NCI-H524 treated with DMSO at 0.1 percent for 48 hours (cell line): ENCODE measurements at regions not wholly inside any gene's neighbourhood (a gene's known extent, or its start where the extent isn't known, plus 50 kb on each side); places are given as distances from the start of the nearest gene placed in this dataset.
"Not testable (repeated sequence)": the region's sequence is repeated elsewhere in the genome, so short reads cannot be mapped to it uniquely, and the experiment has no call there.

ENCODE experiments used
- DNase-seq: peaks from one replicate; lab custom pipeline; 2025; lab: John Stamatoyannopoulos, UW

DNA sequence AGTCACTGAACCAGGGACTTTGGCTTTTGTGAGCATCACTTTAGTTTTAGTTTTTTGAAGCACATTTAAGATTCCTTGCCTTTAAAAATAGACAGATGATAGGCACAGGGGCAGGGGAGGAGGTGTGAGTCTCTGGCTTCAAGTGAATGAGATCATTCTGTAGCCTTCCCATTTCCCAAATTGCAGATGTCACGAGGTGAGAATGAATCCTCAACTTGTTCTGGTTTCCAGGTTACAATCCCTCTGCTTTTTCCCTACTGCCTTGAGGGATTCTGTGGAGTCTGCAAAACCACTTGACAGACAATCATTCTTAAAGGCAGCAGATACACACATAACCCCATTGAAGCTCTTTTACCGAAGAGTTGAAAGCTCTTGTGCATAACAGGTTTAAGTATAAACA is 332.4 kb downstream of the DMAC1 start:
- peak; percentile 58 for DNase-seq

DNA sequence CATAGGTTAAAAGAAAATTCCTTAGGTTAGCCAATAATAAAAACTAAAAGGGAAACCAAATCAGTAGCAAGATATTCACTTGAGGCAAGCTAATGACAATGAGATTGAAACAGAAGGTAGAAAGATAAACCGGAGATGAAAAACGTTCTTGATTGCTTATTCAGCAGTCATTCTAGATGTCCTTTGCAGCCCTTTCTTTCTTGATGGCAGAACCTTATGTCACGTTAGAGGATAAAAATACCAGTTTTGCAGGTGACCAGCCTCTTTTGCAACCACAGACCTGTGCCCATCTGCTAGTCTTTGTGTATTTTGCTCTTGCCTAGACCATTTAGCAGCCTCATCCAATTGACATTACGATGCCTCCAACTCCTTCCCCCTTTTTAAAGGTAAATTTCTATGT is 337.8 kb downstream of the DMAC1 start:
- no peak for DNase-seq

DNA sequence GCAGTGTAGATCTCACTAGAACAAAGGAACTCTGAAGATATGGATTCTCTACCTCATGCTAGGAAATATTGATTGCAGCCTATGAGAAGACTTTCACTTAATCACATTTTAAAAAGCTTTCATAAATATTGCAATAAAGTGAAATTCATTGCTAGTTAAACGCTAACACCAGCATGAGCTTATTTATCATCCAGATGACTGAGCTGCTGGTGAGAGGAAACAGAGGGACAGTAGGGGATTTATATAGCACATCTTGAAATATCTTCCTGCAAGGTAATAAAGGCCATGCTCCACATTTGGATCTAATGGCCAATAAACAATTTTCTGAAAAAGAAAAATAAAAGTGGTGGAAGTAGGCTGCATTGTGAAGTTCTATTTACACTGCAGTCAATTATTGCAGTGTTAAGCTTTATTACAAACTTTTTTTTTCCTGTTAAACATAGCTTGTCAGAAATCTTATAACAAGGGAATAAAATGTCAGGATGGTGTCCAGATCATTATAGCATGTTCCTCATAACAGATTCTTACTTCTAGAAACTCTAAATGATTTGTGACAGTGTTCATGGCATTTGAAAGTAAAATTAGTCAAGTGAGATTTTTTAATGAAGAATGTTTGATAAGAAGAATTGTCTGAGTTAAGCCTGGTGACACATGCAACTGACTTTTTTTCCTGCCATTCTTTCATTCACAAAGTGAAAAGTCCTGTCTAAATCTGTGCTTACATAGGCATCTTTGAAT is 342.6 kb downstream of the DMAC1 start:
- DNase-seq = no peak

DNA sequence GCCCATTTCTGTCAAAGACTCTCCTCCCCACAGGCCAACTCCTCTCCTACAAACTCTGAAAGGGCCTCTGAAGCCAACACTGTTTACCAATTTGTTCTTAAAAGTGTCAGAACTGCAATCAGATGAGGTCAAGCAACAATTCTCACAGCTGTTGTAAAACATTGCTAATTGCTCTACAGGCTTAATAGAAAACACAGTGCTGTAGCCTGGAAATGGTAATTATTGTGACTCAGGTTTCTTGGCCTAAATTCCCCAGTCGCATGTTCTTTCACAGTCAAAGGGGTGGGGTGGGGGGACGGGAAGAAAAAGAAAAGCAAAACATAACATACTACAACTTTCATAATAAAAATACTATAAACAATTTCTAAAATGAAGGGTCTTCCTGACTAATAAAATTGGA is 343.2 kb downstream of the DMAC1 start:
- DNase-seq = no peak

DNA sequence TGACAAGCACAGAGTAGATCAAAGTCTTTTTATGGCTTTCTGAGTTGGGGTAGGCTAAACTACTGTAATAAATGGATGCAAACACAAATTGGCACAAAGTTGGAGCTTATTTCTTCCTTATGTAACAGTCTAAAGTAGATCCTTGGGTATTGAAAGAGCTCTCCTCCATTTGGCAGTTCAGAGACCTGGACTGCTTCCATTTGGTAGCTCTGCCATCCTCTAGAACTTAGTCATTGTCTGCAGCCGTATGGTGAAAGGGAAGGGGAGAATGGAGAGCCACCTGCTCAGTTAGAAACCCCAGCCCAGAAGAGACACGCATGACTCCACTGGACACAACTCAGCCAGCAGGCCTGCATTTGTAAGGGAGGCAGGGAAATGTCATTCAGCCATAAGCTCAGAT is 345.0 kb downstream of the DMAC1 start:
- DNase-seq = no peak

DNA sequence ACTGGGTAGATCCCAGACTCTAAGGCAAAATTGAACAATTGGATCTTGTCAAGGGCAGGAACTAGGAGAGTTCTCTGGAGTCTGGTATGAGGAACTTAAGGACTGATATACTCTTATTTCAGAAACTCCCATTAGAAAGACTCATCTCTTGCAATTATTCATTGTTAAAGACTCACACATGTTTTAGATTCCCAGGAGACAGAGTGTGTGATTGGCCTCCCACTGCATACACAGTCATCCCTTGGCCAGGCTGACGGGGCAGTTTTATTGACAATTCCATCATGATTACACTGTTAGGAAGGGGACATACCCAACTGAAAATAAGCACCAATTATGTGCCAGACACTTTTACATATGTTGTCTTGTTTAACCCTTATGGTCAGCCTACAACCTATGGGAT is 347.2 kb downstream of the DMAC1 start:
- no peak for DNase-seq

DNA sequence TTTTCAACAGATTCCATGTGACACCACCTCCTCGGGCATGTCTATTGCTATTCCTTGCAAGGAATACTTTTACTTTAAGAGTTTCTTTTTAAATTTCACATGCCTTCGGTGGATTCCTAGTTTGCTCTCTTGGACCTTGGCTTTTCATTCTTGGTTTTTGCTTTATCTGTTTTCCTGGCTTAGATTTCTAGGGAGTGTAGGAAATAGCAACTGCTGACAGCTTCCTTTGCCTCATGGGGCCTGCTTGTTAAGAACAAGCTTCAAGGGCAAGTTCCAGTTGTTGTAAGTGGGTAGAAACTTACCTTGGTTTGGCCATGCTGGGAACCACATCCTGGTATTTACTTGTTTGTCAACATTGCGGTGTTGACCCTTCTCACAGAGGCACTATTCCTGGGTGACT is 348.5 kb downstream of the DMAC1 start:
- no peak for DNase-seq

DNA sequence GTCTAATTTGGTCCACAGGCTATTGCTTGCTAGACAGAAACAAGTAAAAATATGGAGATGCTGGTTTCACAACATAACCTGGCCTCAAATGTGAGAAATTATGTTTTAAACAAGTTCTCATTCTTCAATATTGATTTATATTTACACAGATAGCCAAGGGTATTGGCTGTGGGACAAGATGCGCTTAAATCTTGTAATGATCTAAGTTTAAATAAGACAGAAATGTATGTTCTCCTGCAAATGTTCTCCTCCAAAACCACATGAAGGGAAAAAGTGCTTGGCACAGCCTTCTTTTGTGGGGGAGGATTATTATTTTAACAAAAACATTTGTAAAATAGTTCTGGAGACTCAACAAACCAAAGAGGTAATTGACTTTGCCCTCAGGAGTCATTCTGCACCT is 356.0 kb downstream of the DMAC1 start:
- DNase-seq = no peak

DNA sequence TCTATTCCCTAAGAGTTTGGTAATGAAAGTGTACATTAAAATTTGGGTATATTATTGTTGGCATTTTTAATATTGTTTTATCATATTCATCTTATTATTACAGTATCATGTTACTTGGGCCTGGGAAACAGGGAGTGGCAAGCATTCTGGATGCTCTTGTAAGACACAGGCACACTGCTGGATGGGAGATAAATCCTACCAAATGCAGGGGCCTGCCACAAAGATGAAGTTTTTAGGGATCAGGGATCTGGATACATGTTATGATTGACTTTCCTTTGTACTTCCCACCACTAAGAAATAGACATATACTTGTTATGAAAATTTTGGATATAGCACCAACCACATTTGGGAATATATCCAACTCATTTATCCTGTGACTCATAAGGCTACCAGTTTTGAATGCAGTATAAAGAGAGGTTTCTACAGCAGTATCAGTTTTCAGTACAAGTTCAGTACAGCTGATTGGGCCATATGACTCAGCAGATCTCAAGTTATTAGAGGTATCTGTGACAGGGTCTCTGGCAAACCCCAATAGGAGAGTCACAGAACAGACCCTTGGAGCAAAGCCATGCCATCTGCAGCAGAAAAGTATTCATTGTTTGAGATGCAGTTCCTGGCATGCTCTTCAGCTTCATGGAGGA is 360.1 kb downstream of the DMAC1 start:
- no peak for DNase-seq

DNA sequence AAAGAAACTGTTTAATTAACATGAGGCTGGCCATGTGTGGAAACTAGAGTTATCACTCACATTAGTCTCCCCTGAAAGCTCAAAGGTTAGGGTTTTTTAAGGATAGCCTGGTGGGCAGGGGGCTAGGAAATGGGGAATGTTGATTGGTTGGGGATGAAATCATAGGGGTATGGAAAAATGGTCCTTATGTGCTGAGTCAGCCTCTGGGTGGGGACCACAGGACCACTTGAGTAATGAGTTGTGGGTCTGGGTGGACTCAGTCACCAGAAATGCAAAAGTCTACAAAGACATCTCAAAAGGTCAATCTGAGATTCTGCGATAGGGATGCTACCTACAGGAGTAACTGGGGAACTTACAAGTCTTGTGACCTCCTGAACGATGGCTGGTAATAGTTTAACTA is 362.8 kb downstream of the DMAC1 start:
- no peak for DNase-seq

DNA sequence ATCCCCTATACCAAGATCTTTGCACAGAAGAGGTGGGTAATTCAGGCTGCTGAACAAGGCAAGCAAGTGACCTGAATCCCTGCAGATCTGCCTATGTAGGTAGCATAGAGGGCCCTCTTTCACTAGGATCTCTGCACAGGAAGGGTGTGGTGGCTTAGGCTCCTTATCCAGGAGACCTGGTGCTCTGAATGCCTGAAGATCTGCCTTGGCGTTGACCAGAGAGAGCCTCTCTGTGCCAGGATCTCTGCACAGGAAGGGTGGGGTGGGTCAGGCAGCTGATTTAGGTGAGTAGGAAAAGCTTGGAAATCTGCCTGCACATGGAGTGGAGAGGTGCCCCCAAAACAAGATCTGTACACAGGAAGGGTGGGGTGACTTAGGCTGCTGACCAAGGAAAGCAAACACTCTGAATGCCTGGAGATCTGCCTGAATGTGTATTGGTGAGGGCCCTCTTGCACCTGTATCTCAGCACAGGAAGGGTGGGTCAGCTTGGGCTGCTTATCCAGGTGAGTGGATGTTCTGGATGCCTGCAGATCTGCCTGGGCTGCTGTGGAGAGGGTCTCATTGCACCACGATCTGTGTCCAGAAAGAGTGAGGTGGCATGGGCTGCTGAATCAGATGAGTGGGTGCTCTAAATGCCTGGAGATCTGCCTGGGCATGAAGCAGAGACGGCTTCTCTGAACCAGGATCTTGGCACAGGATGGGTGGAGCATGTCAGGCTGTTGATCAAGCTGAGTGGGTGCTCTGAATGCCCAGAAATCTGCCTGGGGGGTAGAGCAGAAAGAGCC is 365.9 kb downstream of the DMAC1 start:
- no peak for DNase-seq

DNA sequence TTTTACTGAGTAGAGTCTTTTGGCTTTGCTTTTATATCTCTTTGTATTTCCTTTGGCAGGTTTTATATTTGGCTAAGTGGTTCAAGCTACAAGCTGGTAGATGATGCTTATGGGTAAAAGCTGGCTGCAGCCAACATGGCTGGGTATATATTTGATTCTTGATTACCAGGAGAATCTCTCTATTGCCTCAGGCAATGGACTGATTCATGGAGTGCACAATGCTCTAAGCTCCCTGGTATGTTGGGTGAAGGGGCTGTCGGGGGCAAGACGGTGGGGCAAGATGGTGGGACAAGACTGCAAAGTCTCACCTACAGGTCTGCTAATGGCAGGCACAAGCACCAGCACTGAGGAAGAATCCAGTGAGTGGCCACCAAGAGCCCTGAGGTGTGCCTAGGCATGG is 366.6 kb downstream of the DMAC1 start:
- no peak for DNase-seq

DNA sequence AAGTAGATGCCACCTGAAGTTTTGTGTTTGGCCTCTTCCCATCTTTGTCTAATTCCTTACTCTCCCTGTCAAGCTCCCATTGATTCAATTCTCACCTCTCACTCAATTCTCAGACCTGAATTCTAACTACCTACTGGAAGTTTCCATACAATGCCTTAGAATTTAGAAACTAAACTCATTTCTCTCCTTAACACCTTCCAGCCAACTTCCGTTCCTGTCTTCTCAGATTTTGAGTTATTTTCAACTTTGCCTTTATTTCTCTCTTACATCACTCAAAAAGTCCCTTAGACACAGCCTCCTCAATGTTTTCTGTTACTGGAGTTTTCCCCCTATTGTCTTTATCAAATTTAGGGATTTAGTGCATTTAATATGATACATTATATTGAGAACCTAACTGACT is 382.2 kb downstream of the DMAC1 start:
- not testable (repeated sequence) for DNase-seq

DNA sequence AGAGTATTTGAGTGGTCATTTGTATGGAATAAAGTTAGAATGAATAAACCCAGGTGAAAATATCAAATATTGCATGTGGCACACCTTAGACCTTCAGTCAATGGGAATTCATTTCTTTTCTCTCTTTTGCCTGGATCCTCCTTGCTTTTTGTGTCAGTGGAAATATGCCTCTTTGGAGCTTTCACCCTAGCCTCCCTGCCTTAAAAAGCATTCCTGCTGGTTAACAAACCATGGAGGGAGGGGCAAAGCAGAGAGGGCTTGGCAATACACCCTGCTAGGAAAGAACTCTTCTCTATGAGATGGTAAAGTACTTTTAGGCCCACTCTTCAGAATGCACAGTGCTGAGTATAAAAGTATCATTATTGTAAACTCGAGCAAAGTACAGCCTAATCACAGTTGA is 383.7 kb downstream of the DMAC1 start:
- DNase-seq = no peak

DNA sequence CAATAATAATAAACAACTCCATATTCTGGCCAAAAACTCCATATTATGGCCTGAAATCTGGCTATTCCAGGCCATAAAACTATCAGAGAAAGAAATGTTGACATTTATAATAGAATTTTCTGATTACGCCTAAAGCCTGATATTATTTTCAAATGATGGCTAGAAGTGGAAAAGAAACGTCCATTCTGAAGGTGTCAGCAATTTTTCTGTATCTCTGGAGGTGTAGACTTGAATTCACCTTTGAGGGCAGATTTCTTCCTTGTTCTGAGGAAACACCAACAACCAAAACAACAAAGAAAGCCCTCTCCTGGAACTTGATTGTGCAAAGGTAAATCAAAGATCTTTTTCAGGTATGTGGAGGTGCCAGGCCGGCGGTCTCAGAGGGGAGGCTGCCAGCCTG is 390.7 kb downstream of the DMAC1 start:
- DNase-seq = no peak

DNA sequence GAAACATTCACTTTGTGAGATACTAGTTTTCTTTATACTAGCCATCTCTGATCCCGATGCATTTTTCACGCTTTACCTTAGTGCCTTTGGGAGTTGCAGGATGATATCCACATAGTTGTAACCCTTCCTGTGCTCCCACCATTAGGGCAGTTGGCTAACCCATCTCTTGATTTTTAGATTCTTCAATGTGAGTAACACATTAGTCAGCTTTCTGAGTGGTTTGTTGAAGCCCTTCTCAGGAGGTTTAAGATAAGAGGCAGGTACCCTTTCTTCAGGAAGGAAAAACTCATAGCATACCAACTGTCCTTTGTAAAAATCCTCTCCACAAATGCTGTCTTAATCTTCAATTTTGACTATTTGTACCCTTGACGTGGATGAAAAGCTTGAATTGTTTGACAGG is 392.3 kb downstream of the DMAC1 start:
- no peak for DNase-seq

DNA sequence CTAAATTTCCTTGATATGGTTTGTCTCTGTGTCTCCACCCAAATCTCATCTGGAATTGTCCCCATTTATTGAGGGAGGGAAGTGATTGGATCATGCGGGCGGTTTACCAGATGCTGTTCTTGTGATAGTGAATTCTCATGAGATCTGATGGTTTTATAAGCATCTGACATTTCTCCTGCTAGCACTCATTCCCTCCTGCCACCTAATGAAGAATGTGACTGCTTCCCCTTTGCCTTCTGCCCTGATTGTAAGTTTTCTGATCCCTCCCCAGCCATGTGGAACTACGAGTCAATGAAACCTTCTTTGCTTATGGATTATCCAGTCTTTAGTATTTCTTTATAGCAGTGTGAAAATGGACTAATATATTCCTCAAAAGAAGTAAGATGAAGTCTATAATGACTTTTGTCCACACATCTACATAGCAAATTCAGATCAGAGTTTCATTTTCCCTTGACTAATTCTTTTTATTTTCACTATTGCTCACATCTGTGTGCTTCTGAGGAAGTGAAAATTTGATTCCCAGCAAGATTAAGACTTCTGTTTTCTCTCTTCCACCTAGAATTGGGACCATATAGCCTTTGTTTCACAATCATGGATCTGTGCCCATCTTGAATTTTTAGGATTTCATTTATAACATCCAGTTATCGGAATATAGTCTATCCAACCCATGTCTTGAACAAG is 393.5 kb downstream of the DMAC1 start:
- DNase-seq = no peak

DNA sequence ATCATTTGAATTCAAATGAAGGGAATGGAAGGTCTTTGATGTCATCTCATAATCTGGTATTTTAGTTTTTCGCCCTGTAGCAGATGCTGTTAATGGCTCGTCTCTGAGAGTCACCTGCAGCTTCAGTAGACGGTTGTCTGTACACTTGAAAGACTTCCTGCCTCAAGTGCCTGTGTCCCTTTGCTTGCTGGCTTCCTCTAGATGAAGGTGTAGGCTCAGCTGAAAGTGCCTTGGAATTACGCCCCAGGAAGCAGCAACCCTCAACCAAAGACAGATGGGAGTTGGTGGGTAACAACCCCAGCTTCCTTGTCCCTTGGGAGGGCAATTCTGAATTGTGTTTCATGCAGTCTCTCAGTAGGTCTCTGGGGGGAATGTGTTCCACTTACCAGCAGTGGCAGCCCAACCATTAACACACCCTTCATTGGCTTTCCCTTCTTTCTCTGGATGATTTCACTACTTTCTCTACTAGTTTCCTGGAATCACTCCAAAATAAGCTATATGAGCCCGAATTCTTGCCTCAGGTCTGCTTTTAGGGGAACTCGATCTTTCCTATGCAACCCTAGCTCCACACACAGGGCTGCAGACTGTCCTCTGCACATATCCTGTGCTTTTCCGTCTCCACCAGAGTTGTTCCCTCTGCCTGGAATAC is 395.6 kb downstream of the DMAC1 start:
- DNase-seq = no peak

DNA sequence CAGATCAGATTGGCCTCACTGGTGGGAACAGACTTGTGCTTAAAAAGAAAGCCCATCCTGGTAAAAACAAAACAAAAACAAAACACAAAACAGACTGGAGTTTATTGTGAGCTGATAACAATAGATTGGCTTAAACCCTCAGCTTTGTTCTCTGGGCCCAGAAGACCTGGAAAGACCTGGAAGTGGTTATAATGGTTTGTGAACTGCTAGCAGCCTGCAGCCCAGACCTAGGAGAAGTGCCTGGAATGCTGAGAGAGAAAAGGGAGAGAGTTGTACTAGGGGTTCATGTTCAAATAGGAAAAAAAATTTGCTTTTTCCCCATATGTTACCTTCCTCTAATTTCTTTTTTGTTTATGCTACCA is 396.6 kb downstream of the DMAC1 start:
- DNase-seq = no peak

DNA sequence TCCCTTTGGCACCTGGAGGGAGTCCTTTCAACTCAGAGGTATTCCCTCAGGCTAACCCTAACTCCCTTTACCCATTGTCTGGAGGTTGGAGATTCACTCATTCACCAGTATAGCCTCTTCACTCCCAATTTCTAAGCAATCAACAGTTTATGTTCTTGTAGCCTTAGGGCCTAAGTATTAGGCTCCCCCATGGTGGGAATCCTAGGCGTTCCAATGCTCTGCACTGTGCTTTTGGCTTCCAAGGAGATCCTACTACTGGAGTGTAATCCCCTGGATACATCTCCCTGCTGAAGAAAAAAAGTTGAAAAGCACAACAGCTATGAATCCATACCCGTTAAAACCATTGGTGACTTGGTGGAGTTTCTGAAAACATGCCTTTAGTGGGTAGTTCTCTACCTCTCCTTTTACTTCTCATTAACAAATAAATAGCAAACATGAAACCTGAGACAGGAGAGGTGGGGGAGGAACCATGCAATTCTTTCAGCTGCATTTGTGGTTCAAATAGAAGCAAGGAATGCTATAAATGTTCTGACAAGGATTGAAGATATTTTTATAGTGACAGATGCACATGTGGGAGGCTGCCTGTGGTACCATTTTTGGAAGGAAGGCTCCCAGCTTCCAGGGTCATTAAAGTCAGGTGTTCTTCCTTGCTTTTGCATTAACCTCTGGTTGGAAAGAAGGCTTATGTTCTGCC is 397.1 kb downstream of the DMAC1 start:
- no peak for DNase-seq

DNA sequence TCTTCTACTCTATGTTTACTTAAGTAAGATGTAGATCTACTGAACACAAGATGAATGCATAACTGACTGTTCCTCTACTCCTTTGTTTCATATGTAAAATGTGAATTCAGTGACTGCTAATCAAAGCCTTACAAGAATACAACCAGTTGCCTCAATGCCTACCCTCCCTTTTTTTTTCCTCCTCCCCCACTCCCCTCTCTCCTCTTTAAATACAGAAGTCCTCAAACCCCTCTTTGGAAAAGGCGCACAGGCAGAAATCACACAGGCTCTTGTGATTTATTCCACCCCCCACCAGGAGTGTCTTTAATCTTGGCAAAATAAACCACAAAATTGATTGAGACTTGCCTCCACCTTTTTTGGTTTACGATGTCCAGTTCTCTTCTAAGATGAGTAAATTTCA is 398.5 kb downstream of the DMAC1 start:
- DNase-seq = no peak
